Skin of body (tissue), 1 donor: ENCODE measurements at regions not wholly inside any gene's neighbourhood (a gene's known extent, or its start where the extent isn't known, plus 50 kb on each side); places are given as distances from the start of the nearest gene placed in this dataset.

Source experiments
- DNase-seq: peaks from one replicate; lab custom pipeline; 2025; lab: John Stamatoyannopoulos, UW

DNA sequence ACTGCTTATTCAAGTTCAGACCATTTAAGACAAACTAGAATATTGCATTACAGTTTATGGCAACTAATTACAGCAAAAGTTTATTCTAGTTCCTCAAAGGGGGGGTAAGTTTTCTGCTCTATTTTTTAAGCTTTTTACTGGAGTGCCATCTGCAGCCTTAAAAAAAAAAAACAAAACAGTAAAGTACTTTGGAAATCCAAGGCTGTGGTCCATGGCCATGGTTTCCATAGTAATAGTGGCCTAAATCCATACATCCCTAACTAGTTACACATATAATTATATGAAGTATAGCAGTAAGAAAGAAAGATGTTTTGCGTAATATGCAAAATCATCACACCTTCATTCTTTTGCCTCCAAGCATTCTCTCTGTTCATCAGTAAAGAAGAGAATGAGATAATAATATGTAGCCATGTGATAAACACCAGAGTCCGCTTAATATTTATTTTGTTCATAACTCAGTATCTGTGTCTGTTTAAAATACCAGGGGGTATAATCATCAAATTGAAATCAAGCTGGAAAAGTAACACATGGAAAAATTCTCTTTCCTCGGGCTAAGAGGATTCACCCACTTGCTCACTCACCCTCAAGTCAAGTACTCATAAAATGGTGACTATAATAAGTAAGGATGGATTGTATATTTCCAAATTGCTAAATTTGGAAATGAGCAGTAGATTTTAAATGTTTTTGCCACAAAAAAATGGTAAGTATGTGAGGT lies 301.1 kb upstream of the RND3 start:
- no peak for DNase-seq

DNA sequence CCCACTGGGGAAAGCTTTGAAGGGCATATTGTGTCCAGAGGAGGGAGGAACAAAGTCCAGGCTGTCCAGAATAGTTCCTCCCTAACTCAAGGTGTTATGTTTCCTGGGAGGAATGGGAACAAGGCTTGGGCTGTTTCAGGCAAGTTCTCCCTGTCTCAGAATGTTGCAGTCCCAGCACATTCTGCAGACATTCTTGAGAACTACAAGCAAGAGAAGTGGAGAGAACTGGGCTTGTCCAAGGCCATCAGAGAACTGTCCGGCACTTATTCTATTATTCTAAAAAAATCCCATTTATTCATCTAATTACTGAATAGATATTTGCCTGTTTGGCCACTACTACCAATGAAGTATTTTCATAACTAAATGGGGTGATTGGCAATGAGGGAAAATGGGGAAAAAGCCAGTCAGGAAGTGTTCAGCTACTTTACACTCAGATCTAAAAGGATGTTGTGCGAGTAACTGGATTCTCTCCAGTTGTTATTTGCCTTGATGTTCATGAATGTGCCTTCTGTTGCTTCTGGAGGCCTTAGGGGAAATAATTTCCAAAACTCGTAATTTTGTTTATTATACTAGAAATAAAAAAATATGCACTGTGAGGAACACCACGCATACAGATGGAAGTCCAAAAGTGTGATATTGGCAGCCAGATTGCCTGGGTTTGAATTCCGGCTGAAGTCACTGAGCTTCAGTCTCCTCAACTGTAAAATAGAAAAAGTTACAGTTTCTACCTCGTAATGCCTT lies 300.1 kb upstream of the RND3 start:
- DNase-seq, result no peak

DNA sequence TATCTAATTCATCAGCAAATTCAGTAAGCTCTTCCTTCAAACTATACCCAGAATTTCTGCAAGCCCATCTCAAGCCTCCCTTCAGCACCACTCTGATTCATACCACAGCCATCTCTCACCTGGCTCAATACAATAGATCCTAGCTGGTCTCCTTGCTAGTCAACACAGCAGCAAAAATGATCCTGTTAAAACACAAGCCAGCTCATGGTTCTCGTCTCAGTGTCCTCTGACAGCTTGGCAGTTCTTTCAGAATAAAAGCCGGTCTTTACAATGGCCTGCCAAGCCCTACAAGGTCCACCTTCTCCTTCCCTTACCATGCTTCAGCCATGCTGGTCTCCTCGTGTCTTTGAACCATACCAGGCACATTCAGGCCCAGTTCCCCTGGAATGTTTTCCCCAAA lies 296.9 kb upstream of the RND3 start:
- DNase-seq, result no peak

DNA sequence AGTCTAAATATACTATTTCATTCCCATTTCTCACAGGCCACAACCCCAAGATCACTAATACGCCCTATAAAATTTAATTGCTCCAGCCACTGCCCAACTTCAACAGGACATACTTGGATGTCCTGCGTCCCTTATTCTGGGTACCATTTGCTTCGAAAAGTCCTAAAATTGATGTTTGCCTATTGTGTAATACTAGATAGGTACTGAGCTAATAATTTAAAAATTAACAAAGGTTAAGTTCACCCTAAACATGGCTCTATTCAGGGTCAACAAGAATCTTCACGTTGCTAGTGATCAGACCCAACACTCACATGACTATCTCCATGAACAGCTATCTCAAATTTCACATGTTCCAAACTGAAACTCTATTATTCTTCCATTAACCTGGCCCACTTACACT lies 296.4 kb upstream of the RND3 start:
- no peak for DNase-seq

DNA sequence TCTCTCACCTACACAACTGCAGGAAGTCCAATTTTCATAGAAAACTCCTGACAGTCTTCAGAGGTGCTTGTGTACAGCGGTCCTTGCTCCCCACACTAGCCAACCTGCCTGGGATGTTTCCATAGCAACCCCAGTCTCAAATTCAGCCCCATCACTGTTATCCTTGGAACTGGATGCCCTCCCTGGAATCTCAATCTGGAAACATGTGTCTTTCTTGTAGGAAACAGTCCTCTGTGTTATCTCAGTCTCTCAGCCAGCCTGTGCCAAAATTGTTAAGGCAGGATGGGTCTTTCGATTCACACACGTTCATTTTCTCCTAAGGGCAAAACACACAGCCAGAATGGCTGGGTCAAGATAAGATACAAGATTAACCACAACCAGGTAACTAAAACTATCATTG lies 295.5 kb upstream of the RND3 start:
- no peak for DNase-seq

DNA sequence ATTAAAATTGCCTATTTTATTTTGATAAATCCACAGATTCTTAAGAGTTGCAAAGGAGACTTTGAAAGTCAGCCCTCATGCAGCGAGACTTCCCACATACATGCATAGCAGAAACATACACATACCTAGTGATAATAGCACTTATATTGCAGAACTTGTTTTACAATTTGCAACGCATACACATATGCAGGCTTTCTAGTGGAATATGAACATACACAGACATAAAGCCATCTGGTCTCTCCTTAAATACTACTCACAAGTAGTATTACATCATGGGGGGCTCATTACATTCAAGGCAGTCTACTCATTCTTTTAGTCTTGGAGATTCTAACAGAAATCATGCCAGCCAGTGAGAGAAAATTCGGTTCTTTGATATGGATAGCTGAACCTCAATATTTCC lies 295.1 kb upstream of the RND3 start:
- DNase-seq, result no peak

DNA sequence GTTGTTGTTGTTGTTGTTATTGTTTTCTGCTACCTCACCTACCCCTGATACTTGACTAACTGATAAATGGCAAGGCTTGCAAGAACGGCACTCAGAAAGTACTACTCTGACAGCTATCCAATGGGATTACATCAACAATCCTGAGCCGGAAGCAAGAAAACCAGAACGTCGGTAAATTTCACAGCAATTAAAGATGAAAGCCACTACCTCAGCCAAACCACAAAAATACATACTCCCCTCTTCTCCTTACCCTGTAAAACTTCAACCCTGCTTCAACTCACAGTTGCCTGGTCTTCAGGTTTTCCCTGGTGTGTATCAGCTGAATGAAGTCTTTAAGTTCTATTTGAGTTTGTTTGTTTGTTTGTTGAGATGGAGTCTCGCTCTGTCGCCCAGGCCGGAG lies 293.7 kb upstream of the RND3 start:
- no peak for DNase-seq

DNA sequence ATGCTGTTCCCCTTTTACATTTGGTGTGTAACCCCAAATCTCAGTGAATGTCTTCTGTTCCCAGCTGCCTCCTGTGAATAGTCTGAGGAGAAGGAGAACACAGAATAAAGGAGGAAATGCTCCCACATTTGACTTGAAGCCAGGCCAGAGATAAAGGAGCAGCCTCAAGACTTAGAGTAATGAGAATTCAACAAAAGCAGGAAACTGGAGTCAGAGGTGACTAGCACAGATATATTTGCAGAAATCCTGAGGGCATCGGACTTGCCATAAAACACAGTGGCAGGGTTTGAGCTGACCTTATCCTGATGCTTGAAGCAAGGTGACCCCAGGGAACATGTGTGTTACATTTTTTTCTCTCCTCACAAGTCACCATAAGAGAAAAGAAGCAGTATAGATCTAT lies 291.4 kb upstream of the RND3 start:
- no peak for DNase-seq

DNA sequence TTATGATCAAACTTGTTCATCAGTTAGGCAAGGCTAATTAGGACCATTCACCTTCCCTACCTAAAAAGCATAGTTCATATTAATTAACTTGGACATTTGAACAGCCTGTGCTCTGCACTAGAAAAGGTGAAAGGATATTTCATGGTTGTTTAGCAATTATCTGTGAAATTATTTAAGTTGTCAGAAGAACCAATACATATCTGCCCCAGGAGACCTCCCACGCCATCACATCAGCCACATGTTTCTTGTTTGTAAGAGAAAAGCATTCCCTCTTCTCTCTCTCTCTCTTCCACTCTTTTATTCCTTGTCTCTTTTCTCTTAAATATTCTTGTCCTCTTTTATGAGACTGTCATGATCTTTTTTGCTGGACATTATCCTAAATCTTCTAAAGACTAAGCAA lies 282.0 kb upstream of the RND3 start:
- DNase-seq, result no peak

DNA sequence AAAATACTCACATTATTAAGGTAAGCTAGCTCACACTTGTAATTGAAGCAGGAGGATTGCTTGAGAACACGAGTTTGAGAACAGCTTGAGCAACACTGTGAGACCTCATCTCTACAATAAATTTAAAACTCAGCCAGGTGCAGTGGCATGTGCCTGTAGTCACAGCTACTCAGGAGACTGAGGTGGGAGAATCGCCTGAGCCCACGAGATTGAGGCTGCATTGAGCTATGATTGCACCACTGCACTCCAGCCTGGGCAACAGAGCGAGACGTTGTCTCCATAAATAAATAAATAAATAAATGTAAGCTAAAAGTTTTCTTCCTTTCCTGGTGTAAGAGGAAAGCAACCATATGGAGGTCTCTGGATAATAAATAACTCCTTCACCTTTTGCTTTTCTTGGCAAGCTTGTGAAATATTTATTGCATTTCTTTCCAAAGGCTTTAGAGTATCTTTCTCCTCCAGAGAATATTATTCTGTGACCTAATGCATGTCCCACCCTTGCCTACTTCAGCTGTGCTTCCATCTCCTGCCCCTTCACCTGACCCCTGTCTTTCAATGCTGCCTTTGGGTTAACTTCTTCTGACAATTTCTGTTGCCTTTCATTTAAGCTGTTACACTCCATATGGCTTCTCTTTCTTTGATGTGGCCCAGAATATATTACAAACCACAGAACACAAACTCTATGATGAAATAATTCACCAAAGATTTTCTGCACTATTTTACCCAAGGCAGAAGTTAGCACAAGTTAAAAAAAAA lies 280.7 kb upstream of the RND3 start:
- DNase-seq, result no peak

DNA sequence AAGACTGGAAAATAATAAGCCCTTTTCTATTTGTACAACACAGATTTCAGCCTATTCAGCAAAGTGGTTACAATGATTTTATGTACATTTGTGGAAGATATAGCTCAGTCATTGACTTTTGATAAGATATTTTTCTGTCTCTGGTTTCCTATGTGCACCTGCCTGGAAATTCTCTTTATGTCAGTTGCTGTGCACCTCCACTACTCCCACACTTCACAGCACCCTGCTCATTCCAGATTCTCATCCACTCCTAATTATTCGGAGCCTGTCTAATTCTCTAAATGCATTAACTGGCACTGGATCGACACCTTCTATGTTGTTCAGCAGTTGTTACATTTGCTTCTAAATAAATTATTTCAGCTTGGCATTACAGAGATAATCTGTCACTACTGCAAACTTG lies 275.1 kb upstream of the RND3 start:
- DNase-seq, result no peak

DNA sequence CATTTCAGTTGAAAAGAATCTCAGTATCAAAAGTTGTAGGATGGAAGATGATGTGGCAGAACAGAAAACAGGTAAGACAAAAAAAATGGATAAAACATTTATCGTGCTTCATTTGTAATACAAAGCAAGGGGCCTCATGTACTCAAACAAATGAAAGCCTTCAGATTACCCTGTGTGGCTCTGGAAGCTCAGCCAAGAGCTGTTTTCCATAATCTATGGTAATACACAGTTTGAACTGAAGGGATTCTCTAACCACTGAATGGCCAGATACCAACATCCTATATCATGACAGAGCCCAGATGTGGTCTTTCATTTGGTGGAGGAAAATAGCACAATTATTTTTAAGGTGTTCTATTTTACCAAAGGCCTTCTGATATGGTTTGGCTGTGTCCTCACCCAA lies 272.1 kb upstream of the RND3 start:
- DNase-seq, result no peak

DNA sequence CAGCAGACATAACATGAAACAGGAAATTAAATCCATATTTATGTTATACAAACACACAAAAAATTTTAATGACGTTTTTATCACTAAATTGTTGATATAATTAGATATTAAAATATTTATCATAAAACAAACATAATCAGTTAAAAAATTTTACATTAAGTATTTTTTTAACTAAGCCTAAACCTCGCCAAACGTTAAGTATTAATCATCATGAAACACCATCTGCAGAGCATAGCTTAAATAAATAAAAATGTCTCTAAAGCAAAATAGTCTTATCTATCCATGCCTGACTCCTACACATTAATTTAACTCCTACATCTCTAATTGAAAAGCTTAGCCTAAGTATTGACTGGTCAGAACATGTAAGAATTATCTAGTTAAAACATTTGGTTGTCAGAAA lies 271.6 kb upstream of the RND3 start:
- DNase-seq, result no peak

DNA sequence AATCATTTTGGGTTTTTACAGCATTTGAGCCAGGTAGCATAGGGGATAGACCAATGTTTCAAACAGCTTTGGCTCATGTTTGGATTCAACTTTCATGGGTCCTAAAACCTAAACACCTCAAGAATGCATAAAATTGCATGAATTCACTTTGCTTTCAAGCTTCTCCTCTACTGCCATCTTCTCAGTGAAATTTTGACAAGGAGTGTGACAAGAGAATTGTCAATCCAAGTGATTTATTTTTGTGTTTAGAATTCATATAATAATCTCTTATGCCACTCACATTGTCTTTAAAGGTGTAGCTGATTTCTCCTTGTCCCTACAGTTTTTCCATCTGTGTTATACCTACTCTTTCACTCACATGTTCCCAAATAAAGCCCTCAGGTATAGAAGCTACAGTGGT lies 264.8 kb upstream of the RND3 start:
- DNase-seq, result no peak

DNA sequence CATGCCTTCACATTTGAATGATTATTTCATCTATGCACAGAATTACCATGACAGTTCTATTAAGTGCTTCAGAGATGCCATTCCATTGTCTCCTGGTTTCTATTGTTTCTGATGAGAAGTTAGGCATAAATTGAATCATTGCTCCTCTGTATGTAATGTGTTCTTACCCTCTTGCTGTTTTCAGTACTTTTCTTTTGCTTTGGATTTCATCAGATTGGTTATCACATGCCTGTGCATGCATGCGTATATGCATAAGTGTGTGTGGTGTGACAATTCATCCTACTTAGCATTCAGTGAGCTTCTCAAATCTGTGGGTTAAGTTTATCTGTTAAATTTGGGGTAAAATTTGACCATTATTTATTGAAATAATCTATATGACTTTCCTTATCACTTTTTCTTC lies 263.3 kb upstream of the RND3 start:
- no peak for DNase-seq

DNA sequence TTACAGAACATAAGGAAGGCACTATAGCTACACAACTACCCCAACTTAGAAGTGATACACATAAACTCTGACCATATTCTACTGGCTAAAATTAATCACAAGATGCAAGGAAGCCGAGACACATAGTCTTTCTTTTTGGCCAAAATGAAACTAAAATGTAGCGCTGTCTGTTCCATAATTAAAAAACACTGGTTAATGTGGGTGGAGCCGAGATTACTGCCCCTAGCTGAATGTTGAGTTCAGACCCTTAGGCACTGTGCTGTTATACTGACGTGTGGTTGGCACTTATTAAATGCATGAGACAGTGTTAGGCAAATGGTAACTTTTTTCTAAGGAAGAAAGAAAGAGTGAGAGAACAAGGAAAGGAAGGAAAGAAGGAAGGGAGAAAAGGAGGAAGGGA lies 254.6 kb upstream of the RND3 start:
- no peak for DNase-seq

DNA sequence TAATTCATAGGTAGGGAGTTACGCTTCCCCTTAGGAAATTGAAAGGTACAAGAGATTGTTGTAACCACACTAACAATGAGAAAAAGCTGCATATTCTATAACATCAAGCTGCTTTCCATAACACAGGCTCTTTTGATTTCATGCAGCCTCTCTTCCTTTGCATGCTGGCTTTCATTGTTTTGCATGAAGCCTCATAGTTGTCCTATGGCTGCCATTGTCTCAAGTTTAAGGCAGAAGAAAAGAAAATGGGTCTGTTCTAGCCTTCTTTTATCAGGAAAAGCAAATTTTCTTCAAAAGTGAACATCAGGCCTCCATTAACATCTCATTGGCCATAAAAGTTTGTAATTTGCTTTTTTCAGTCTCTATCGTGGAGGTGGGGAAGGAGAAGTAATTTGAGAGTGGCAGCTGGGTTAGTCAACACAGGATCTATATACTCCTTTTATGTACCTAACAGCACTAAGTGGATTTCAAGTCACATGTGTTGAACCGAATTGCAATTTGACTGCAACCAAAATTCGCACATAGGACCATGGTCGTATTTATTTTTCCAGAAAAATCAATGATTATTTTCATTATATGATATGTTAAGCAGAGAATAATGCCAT lies 248.5 kb upstream of the RND3 start:
- DNase-seq, result no peak

DNA sequence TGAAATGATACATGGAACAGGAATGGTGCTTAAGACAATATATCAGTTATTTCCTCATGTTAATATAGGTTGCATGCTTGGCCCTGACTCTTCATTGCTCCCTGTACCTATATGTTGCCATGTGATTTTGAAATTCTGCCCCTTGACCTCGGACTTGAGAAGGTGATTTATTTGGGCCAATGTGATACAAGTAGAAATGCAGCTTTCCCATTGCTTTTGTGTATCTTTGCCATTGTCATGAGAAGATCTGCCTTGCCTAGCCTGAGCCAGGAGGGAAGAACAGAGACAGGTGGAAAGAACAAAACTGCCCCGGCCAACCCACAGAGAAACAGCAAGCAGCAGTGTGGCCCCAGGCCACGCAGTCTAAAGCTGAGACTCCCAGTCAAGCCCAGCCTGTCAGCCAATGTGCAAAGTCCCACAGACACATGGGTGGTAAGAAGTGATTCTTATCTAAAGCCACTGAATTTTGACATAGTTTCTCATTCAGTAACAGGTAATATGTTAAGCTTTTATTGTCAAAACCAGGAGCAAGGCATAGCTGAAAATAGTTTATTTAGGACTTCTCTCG lies 245.7 kb upstream of the RND3 start:
- DNase-seq, result no peak

DNA sequence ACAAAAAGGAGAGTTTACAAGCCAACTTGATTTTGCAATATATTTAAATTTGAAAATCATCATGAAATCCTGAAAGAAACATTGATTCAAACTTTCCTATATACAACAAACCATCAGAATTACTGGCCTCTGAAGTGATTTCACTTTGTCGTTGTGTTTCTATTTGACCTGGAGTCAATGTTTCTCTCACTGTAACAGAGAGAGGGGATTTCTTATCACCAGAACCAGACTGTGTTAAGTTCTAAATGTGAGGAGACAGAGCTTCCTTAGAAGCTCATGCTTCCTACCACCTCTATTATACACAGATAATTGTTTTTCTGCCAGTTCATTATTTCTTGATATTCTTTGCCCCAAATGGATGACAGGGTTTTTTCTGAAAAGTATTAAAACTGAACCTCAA lies 245.0 kb upstream of the RND3 start:
- DNase-seq, result no peak

DNA sequence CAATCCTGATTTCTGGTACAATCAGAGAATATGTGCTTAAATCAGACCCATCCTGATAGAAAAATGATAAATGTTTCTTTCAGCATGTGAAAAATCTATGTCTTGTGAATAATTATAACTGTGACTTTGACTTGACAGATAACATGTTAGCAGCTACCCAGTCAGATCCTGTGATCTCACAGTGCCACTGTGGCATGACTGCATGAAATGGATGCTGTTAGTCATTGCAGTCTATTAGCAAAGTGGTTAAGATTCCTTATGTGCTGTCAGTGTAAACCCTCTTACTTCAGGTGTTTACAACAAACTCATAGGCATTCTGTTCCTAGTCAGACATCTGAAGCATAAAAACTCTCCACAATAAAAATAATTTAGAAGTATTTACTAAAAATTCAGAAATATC lies 244.6 kb upstream of the RND3 start:
- no peak for DNase-seq

DNA sequence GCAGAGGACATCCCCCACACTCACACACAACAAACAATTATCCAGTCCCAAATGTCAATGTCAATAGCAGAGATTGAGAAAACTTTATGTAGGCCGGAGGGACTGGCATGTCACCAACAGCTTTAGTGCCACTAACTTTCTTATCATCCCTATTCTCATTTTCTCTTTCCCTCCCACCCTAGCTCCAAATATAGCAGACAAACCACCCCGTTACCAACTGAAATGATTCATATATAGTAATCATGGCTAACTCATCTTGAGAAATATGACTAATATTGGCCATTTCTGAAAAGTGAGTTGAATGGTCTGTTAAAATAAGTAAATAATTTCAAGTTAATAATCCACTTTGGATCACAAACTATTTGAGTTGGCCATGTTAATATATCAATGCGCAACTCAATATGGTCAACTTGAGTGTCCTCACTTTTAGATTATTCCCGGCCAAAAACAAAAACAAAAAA lies 242.1 kb upstream of the RND3 start:
- no peak for DNase-seq

DNA sequence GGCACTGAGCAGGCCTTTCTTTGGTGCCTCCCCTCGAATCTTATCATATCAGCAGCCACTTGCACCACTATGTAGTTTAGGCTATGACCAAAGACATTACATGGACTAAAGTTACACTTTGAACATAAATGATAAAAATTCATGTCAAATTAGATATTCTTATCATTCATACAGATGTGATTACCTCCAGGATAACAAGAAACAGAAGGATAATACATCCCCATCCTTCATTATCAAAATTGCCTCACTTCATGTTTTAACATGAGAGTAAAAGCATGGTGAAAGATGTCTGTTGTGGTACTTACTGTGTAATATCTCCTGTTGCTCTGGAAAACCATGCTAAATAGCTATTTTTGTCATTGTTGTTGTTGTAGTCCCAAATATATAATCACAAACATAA lies 230.8 kb upstream of the RND3 start:
- no peak for DNase-seq
